Body of pancreas (tissue), 4 donors: ENCODE measurements at regions not wholly inside any gene's neighbourhood (a gene's known extent, or its start where the extent isn't known, plus 50 kb on each side); places are given as distances from the start of the nearest gene placed in this dataset.

Source experiments
- CTCF ChIP-seq, 7 experiments: fragments of 450-650 bp in 4 of 7; fragments of 200-600 bp in 3 of 7; sonication (generic) in 3 of 7; IDR thresholded peaks; one replicate each; pipeline ENCODE4 v1.5.1; 2016 to 2019; ENCODE audit warnings: antibody characterized with exemption in 7 of 7
- POLR2A ChIP-seq, 3 donors: fragments of 450-650 bp; IDR thresholded peaks; one replicate each; pipeline ENCODE4 v1.6.1; 2016; ENCODE audit warnings: antibody characterized with exemption in 3 of 3, mild to moderate bottlenecking in 2 of 3

GRCh38 chr6:131419702-131420101 lies 153.3 kb upstream of the ARG1 start:
- TF ChIP-seq CTCF (IDR thresholded peaks at IDR 0.05), result no peak
- TF ChIP-seq POLR2A (IDR thresholded peaks at IDR 0.05), result no peak
